GM18499 (cell line): ENCODE measurements at regions not wholly inside any gene's neighbourhood (a gene's known extent, or its start where the extent isn't known, plus 50 kb on each side); places are given as distances from the start of the nearest gene placed in this dataset.

ENCODE experiments used
- ATAC-seq: cut with Tn5 transposase; IDR thresholded peaks from one replicate; pipeline ENCODE4 v1.9.1; 2021; ENCODE audit warnings: moderate number of reproducible peaks; ENCODE audit not compliant: insufficient read depth, unreplicated experiment

DNA sequence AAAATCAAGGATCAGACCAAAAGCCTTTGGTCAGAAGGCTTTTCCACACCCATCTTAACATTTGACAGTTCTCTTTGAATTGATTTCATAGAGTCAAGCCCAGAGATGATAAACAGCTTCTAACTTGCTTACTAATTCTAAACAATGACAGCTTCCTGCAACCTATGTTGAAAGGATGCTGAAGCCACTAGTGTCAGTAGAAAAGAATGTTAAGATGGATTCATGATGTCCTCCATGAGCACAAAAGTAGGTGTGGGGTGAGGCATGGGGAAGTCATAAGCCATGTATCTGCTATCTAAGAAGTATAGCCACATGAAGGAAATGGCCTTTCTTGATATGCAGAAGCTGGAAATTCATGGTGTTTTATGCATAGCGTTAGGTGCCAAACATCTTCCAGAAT is 269.3 kb downstream of the DHX15 start:
- ATAC-seq: no peak

DNA sequence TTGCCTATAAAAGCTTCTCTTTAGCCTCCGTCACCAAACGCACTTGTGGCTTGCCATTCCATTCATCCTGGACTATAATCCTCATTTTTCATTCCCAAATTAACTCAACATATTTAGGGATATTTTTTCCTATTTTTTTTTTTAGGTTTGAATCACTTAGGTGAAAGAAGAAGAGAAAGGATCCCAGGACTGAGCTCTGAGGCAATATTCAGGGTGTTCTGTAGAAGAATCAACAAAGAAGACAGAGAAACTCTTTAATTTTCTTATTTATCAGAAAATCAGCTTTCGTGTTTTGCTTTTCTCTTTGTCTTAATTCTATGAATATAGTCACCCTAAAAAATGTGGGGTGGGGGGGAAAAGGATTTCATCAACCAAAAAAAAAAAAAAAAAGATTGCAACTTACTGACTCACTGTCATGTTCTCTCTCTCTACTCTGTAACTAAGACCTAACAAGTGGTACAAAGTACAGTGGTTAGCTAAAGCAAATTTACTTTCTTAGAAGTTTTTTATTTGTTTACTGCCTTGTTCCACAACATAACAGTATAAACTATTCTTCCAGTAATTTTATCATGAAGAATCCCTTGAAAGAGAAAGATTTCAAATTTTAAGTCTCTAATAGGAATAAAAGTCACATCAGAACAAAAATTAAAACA is 272.0 kb downstream of the DHX15 start:
- no peak for ATAC-seq

DNA sequence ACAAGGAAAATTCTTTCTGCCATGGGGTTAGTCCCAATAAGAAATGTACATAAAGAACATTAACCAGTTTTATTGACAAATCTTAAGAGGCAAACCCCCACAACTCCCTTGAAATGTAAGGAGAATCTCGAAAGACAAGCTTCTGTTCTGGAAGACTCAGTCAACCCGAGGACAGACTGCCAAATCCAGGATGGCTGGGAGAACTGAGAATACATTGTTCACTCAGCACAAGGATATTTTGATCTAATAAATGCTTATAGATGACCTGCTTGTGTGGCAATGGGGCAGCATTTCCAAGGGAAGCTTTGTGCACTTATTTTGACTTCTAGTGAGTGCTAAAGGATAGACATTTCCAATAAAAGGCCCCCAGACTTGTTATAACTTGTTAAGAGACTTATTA is 280.4 kb downstream of the DHX15 start:
- ATAC-seq: no peak

DNA sequence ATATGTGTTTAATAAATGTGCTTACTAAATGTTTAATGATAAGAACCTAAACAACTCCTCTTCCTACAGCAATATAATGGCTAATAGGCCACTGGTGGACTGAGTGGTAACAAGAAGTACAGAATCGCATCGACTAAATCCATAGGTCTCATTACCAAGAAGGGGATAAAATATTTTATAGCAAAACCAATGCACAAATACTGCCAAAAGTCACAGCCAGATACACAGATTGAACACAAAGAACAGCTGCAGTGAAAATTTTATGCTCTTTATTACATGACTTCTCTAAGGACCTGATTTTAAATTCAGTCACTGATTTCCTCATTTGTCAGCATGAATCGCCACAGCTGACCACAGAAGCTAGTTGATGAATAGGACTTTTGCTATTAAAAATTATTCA is 285.4 kb downstream of the DHX15 start:
- ATAC-seq: no peak

DNA sequence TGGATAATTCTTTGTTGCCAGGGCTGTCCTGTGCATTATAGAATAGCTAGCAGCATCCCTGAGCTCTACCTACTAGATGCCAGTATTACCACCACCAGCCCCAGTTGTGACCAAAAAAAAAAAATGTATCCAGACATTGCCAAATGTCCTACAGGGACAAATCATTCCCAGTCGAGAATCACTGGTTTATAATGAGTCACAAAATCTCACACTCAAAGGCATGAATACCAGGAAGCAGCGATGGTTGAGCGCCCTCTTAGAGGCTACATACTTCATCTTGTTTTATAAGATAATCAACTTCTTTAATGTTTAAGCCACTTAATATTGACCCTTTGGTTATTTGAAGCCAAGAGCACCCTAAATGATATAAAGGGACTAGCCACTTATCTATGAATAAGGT is 297.3 kb downstream of the DHX15 start:
- no peak for ATAC-seq

DNA sequence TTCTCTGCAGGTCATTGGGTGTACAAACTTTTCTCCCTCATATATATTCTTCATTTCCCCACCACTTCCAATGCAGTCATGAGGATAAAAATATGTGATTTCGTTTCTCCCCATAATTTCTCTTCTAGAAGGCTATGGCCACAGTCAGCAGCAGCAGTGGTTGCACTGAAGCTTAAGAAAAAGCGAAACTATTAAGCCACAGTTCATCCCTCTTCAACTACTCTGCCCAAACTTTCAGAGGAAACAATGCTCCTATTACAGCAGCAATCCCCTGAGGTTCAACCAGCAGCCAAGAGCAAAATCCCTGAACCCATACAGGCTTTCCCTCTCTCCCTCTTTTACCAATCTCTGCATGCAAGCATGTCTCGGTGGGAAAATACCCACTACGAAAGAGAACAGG is 298.6 kb downstream of the DHX15 start:
- ATAC-seq: no peak

DNA sequence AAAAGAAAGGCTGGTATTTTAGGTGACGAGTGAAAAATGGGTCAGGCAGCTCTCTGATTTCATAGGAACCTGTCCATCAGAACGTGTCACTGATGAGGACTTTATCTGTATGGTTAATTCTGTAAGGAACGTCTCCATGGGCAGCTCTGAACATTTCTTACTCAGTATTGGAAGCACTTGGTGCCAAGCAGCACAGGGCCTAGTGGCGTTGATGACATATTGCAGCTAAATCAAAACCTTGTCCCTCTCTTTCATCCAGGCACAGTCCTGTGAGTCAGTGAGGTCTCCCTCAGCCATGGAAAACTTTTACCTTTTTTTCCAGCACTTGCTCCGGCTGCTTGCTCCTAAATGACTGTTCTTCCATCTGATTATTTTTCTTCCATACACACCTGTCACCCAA is 301.9 kb downstream of the DHX15 start:
- ATAC-seq: no peak

DNA sequence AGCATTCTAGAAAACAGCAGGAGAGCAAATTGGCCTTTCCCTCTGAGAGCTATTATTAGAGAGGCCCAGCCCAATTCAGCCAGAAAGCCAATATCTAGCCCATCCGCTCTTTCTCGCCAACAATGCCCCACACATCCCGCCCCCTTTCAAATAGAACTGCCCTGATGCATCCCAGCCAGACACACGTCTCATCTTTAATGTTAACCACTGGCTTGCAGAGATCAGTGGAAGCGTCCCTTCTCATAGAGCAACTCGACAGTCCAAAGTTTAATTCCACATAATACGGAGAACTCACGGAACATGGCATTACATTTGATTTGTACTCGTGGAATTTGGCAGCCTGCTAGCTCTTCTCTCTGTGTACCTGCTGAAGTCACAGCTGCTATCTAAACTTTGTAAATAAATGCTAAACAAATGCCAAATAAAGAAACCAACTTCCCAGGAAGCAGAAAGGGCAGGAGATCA is 304.4 kb downstream of the DHX15 start:
- ATAC-seq: no peak

DNA sequence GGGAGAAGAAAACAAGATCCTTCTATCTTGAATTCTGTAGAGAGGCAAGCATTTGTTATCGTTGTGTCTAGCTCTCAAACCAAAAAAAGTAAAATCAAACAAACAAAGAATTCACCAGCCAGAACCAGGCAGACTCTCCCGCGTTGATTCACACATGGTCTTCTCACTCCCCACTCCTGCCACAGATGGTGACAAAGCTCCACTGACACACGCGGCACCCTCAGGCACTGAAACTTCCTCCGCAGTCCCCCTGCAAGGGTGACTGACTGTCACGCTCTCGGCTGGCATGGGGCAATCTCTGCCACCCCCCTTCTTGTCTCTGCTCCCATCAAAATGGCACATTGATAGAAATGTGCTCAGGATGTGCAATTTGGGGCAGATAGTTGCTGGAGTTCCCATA is 304.9 kb downstream of the DHX15 start:
- no peak for ATAC-seq

DNA sequence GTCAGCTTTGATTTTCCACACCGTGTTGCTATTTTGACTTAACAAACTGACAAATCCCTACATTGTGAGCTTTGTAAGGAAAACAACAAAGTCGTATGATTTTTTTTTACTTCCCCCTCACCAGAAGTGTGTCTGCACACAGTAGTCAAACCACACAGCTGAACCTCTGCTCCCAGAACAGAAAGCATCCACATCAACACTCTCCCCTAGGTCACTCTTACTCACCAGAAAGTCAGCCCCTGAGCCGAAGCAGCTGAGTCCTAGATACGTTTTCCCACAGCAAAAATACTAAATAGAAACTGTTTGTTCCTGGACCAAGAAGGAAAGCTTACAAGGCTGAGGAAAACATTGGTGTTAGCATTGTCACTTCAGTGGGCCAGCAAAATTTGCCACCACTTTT is 305.7 kb downstream of the DHX15 start:
- ATAC-seq: no peak

DNA sequence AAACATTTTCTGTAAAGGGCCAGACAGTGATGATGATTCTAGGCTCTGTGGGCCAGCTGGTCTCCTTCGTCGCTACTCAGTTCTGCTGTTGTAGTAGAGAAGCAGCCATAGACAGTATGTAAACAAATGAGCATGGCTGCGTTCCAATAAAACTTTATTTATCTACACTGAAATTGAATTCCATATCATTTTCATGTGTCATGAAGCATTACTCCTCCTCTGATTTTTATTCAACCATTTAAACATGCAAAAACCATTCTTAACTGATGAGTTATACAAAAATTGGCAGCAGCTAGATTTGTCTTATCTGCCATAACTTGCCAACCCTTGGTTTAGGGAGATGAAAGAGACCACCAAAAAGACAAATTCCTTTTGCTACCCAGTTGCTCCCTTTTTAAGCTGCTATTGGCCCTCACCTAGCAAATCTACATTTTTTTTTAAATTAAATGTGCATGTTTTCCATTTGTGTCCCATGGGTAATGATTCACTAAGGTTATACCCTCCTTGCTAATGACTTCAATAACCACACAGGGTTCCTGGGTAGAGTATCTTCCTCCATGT is 309.9 kb downstream of the DHX15 start:
- no peak for ATAC-seq

DNA sequence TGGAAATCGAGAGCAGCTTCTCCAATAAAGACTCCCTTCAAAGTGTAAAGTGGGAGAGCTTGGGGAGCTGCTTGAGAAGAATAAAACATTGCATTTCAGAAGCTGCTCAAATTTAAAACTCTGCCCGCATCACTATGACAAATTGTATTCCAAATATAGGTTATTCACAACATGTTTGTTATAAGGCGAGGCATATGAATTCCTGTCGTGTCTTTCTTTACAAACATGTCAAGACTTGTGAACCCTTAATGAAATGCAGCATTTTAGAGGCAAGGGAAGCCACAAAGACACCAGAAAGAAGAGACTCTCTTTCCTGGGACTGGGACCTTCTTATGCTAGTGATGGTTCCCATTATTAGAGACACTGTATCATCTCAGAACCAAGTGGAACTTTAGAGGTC is 311.2 kb downstream of the DHX15 start:
- no peak for ATAC-seq

DNA sequence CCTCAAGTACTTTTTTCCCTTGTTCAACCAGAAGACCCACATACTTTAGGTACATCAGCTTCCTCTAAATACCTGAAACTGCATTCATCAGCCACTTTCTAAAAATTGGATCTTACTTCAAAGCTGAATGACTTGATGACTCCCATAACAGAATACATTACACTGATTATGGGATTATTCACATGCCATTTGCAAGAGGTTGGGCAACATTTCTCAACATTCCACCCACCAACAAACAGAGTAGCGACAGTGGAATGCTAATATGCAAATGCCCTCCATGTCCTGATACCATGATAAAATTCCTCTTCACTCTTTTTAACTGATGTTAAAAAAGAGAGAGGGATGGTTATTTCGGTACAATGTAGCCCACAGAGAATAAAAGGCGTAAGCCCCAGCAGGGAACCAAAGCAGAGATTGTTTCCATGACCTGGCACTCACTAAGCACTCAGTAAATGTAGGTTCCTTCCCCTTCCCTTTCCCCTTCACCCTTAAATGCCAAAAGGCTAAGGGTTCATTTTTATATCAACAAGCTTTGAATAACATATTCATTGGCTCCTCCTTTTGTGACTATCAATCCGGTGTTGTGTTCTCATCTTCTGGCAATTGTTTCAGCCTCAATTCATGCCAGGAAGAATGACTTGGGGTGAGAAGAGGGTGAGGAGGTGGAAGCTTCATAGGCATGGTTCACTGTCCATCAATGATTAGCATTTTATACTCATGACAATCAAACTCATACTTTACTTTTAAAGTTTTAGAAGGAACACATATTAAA is 317.2 kb downstream of the DHX15 start:
- no peak for ATAC-seq

DNA sequence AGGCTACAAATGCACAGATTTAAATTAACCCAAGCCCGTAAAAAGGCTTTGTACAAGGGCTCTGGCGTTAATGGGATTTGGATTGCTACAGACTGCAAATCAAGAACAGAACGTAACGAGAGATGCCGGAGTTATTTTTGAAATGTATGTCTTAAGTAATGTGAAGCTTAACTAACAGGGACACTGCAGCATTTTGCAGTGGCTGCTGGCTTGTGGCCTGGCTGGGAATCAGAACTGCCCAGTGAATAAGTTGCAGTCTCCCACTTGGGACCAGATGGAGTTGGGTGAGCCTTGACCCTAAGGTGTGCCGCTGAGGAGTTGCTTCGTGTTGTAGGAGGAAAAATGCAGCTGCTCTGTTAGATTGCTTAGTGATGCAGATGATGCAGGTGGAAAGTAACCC is 318.4 kb downstream of the DHX15 start:
- no peak for ATAC-seq

DNA sequence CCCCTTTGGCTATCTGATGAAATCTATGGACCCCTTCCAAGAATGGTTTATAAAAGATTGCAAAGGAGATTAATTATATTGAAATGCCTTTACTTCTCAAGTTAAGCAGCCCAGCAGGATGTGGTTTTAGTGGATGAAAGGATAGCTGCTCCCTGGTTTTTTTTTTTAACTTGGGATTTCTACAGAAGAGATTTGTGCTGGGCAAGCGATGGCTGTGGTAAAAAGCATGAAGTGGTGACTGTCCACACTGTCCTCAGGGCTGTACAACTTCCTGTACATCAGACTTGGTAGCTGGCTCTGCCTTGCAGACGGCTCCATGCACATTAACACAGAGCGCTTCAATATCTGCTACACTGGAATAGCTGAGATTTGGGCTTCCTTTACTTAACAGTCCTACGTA is 321.7 kb downstream of the DHX15 start:
- no peak for ATAC-seq

DNA sequence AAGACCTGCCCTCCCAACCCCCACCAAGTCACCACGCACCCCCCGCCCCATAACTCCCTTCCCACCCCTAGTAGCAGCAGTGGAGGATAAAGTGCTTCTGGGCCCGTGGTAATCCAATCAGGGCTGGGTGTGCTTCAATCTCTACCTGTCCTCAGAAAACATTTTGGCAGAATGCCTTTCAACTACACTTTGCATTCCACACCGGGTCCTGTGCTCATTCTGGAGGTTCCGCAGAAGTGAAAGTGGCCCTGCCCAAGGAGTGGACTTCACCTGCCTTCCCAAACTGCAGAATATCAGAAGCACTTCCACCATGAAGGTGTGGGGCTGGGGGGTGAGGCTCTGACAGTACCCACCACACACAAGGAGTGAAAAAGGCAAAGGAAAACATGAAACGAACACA is 322.3 kb downstream of the DHX15 start:
- no peak for ATAC-seq

DNA sequence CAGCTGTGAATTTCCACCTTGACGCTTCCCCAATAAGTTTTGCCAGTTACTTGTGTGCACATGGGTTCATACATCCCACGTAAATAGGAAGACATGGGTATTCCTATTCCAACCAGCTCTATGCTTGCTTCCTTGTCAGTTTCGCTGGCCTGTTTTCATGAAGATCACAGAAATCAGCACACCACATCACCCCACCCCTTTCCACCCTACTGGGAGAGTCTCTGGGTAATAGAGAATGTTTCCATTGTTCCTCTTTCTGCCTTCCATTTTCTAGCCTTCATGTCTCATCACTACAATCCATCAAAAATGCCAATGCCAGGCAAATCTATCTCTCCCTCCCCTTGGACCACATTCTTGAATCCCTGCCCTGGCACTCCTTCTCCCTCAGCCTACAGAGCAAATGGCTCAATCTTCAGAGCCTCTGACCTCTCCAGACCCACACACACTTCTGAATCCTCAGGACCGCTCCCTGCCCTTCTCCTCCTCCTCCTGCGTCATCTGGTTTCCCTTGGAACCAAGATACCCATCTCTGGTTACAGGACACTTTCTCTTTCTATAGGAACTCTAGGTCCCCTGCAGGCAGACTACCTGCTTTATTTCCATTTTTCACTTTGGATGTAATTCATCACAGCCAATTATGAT is 323.3 kb downstream of the DHX15 start:
- no peak for ATAC-seq

DNA sequence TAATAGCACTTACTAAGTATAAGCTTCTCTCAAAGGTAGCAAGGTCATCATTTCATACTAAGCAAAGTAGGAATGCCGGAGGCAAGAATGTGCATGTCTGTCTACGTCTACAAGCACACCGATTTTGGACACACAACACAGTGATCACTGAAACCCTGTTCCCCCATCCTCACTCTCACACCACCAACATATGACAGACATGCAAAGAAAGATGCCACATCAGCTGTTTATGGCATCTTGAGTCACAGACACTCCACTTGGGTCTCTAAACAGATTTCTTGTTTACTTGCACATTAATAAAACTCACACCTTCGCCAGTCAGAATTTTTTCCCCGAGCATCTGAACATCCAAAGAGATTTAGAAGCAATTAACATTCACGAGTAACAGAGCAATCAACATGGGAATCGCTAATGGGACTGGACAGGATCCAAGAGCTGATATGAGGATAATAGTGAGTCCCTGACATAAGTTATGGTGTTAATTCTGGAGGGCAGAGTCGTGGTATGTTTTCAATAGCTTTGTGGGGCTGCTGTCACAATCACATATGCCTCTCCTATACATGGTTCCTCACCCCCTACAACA is 324.1 kb downstream of the DHX15 start:
- no peak for ATAC-seq

DNA sequence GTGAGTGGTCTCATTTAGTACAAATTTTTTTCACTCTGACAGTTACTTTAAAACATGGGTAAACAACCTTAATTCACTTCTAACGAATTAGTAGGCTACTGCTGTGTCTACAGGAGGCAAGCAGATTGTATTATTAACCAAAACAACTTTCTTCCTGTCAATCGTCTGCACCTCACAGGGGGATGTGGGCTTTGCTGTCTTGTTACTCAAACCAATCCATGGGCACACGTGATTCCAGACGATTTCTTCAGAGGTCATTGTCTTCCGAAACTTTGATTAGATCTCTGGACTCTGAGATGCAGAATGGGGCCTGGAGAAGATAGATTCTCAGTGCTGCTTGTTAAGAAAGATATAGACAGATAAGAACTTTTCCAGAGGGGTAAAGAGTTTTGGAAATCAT is 327.8 kb downstream of the DHX15 start:
- no peak for ATAC-seq

DNA sequence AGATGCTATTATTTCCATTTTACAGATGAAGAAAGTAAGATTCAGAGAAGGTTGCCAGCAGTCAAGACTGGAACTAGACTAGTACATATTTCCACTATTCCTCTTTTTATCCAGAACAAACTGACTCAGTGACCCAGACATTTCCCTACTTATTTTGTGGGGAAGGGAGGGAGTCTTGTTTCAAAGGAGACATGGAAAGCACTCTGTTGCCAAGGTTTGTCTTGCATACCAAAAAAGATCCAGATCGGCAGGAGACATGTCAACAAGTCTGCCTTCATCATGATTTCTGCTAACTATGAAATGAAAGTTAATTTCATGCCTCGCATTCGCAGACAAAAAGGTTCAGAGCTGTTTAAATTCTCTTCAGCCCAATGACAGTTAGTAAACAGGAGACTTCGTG is 328.3 kb downstream of the DHX15 start:
- no peak for ATAC-seq

DNA sequence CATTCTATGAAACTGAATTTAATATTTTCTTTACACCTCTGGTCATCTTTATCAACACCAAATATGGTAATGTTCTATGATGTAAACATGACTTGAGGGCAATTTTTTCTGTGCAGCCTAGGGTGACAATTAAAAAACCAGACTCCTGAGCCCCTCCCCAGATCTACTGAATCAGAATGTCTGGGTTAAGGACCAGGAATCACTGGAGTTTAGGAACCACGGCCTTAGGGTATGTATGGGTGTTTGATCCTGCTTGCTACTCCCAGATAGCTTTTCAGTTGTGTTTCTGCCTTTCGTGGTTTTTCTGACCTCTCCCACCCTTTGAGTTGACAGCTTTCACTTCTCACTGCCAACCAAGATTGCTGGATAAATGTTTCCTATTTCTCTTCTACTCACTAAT is 332.2 kb downstream of the DHX15 start:
- no peak for ATAC-seq
